Karpas-422 (cell line): ENCODE measurements at regions not wholly inside any gene's neighbourhood (a gene's known extent, or its start where the extent isn't known, plus 50 kb on each side); places are given as distances from the start of the nearest gene placed in this dataset.

ENCODE experiments used
- DNase-seq: peaks from one replicate; pipeline ENCODE4 v3.0.0-alpha.2; 2015
- H2AFZ ChIP-seq: fragments of 200-600 bp; sonication (generic); 2 replicates; pipeline ENCODE4 v1.6.1; 2014; ENCODE audit warnings: antibody characterized with exemption, low read length, mixed read lengths
- H3K27ac ChIP-seq: fragments of 200-600 bp; sonication (generic); 2 replicates; pipeline ENCODE4 v1.5.1; 2014; ENCODE audit warnings: mild to moderate bottlenecking, low read length, moderate library complexity
- H3K27me3 ChIP-seq: fragments of 200-600 bp; sonication (generic); 2 replicates; pipeline ENCODE4 v1.6.1; 2014; ENCODE audit warnings: low read length, mixed read lengths
- H3K36me3 ChIP-seq: fragments of 200-600 bp; sonication (generic); 2 replicates; pipeline ENCODE4 v1.6.1; 2014; ENCODE audit warnings: low read length, mixed read lengths; ENCODE audit not compliant: insufficient read depth
- H3K4me1 ChIP-seq: fragments of 200-600 bp; sonication (generic); 2 replicates; pipeline ENCODE4 v1.6.1; 2014; ENCODE audit warnings: mild to moderate bottlenecking, low read length, mixed read lengths
- H3K4me2 ChIP-seq: fragments of 200-600 bp; sonication (generic); 2 replicates; pipeline ENCODE4 v1.6.1; 2014; ENCODE audit warnings: low read length, low read depth, mild to moderate bottlenecking; ENCODE audit not compliant: poor library complexity, severe bottlenecking
- H3K4me3 ChIP-seq: fragments of 200-600 bp; sonication (generic); 2 replicates; pipeline ENCODE4 v1.5.1; 2014; ENCODE audit warnings: mild to moderate bottlenecking, antibody characterized with exemption, low read length, mixed read lengths
- H3K79me2 ChIP-seq: fragments of 200-600 bp; sonication (generic); 2 replicates; pipeline ENCODE4 v1.6.1; 2014; ENCODE audit warnings: mild to moderate bottlenecking, low read length, mixed read lengths
- H3K9ac ChIP-seq: fragments of 200-600 bp; sonication (generic); 2 replicates; pipeline ENCODE4 v1.6.0; 2014; ENCODE audit warnings: low read length
- H3K9me2 ChIP-seq: fragments of 200-600 bp; sonication (generic), shearing (Covaris generic); replicated peaks from 2 replicates; pipeline ENCODE4 v1.6.0; 2014; ENCODE audit warnings: mild to moderate bottlenecking, low read length, moderate library complexity; ENCODE audit not compliant: insufficient read depth
- H3K9me3 ChIP-seq: fragments of 300-700, 200-600 bp; sonication (generic); 2 replicates; pipeline ENCODE4 v1.6.1; 2014; ENCODE audit warnings: low read length, mixed read lengths
- H4K20me1 ChIP-seq: fragments of 200-600 bp; sonication (generic); 2 replicates; pipeline ENCODE4 v1.6.1; 2014; ENCODE audit warnings: mild to moderate bottlenecking, antibody characterized with exemption, low read length, low read depth; ENCODE audit not compliant: insufficient read depth

DNA sequence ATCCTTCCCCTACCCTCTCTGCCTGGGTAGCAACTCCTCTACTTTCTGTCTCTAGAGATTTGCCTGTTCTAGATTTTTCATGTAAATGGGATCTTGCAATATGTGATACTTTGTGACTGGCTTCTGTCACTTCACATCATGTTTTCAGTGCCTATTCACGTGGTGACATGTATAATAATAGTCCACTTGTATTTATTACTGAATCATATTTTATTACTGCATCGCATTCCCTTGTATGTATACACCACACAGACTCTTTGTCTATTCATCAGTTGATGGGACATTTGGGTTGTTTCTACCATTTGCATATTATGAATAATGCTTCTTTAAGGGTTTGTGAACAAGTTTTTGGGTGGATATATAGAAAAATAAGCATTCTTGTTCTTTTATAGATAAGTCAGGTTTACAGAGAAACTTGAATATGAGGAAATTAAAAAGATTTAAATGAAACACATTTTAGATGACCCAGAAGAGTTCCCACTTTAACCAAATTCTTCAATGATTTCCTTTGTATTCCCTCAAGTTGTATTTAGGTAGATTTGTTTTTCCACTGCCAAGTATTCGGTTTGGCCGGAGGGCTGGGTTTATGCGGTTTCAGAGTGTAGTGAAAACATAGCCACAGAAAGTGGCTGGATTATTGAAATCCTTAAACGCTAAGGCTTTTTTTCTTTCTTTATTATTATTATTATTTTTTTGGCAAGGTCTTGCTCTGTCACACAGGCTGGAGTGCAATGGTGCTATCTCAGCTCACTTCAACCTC is 178.7 kb upstream of the TMTC1 start:
- Histone ChIP-seq H3K9me3 (no peaks in the 10 kb centered on the region), H3K4me2 (no peak overlapping the region), H3K4me3 (no peak overlapping the region), H3K9me2 (no peaks in the 10 kb centered on the region), H3K36me3 (no peaks in the 10 kb centered on the region), H3K9ac (no peak overlapping the region), H3K79me2 (no peaks in the 10 kb centered on the region), H3K27ac (no peak overlapping the region), H2AFZ (no peak overlapping the region), H4K20me1 (no peaks in the 10 kb centered on the region), H3K4me1 (no peaks in the 10 kb centered on the region), H3K27me3 (no peaks in the 10 kb centered on the region)
- DNase-seq, result no peak

GRCh38 chr12:29961231-29961630 is 177.5 kb upstream of the TMTC1 start:
- no peaks in the 10 kb centered on the region for H3K27me3 ChIP-seq

DNA sequence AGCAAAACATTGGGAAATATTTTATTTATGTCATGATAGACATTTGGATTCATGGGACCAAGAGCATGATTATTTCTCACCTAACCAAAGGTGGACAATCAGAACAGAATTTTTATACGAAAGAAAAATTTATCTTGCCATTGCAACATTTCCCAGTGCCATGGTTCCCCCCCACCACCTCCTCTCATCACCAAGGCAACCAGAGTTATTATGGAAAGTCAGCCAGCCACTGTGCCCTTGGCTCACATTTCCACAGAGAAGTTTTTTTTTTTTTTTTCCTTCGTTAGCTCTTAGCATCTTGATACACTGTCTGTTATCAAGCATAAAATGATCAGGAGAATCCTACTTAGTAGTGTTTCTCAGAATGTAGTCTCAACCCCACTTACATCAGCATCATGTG is 176.4 kb upstream of the TMTC1 start:
- H3K4me3 ChIP-seq, result no peak overlapping the region
- DNase-seq, result no peak
- H3K27ac ChIP-seq, result no peak overlapping the region
- H3K36me3 ChIP-seq, result no peaks in the 10 kb centered on the region
- no peaks in the 10 kb centered on the region for H3K79me2 ChIP-seq
- H3K9me3 ChIP-seq, result no peaks in the 10 kb centered on the region
- H4K20me1 ChIP-seq, result no peaks in the 10 kb centered on the region
- H2AFZ ChIP-seq, result no peak overlapping the region
- no peaks in the 10 kb centered on the region; the same call in 1 of the 2 replicates for H3K9me2 ChIP-seq
- no peak overlapping the region for H3K9ac ChIP-seq
- no peak overlapping the region for H3K4me2 ChIP-seq
- H3K4me1 ChIP-seq, result no peaks in the 10 kb centered on the region
- H3K27me3 ChIP-seq, result no peaks in the 10 kb centered on the region

More at GRCh38 chr12:29961231-29961630, 177.5 kb upstream of the TMTC1 start:
- Histone ChIP-seq H4K20me1 (no peaks in the 10 kb centered on the region), H3K9me2 (no peaks in the 10 kb centered on the region; the same call in 1 of the 2 replicates), H3K36me3 (no peaks in the 10 kb centered on the region), H3K4me3 (no peak overlapping the region), H2AFZ (no peak overlapping the region), H3K9me3 (no peaks in the 10 kb centered on the region), H3K27ac (no peak overlapping the region), H3K79me2 (no peaks in the 10 kb centered on the region), H3K9ac (no peak overlapping the region), H3K4me2 (no peak overlapping the region), H3K4me1 (no peaks in the 10 kb centered on the region)
- no peak for DNase-seq

DNA sequence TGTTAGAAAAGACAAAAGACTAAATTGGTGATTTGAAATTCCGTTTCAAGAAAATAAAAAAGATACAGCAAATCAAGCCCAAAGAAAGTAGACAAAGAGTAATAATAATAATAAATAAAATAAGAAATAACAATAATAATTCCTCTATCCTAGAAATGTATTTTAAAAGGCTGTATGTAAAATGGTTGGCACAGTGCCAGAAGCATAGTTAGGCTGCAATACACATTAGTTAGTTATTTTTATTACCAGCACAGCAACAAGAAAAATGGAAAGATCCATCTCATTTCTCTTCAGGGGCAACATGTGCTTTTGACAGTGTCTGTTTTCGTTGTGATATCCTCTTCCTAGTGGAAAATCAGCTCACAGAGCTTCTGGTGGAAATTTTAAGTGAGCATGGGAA is 174.1 kb upstream of the TMTC1 start:
- Histone ChIP-seq H3K36me3 (no peaks in the 10 kb centered on the region), H3K9me2 (no peaks in the 10 kb centered on the region; the same call in 1 of the 2 replicates), H4K20me1 (no peaks in the 10 kb centered on the region), H3K27me3 (no peaks in the 10 kb centered on the region), H3K9ac (no peak overlapping the region), H3K27ac (no peak overlapping the region), H3K4me3 (no peak overlapping the region), H2AFZ (no peak overlapping the region), H3K79me2 (no peaks in the 10 kb centered on the region), H3K9me3 (no peaks in the 10 kb centered on the region), H3K4me1 (no peaks in the 10 kb centered on the region), H3K4me2 (no peak overlapping the region)
- DNase-seq, result no peak

DNA sequence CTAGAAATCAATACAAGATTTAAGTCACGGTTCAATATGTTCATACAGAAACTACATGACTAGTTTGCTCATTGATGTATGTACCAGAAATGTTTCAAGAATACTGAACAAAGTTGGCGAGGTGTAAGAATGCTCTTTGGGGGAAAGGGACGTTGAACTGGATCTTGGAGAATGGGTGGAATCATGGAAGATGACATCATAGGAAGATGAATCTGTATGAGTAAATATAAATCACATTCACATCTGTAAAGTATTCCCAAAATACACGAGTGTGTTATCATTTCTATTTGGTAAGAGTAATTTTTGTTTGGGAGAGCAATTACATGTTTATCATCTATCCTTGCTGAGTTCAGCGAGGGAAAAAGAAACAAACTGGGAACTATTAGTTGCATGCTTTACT is 162.2 kb upstream of the TMTC1 start:
- no peaks in the 10 kb centered on the region for H3K9me3 ChIP-seq
- H3K4me1 ChIP-seq, result no peaks in the 10 kb centered on the region
- no peaks in the 10 kb centered on the region for H4K20me1 ChIP-seq
- H3K9ac ChIP-seq, result no peak overlapping the region
- no peaks in the 10 kb centered on the region for H3K9me2 ChIP-seq
- H2AFZ ChIP-seq, result no peak overlapping the region
- no peaks in the 10 kb centered on the region for H3K27me3 ChIP-seq
- H3K27ac ChIP-seq, result no peak overlapping the region
- DNase-seq, result no peak
- H3K4me3 ChIP-seq, result no peak overlapping the region
- H3K4me2 ChIP-seq, result no peak overlapping the region
- H3K36me3 ChIP-seq, result no peaks in the 10 kb centered on the region
- H3K79me2 ChIP-seq, result no peaks in the 10 kb centered on the region

- Histone ChIP-seq H4K20me1 (no peaks in the 10 kb centered on the region), H3K9me3 (no peaks in the 10 kb centered on the region), H3K27ac (no peak overlapping the region), H3K4me1 (no peaks in the 10 kb centered on the region), H3K9me2 (no peaks in the 10 kb centered on the region), H3K4me2 (no peak overlapping the region), H2AFZ (no peak overlapping the region), H3K79me2 (no peaks in the 10 kb centered on the region), H3K27me3 (no peaks in the 10 kb centered on the region), H3K9ac (no peak overlapping the region), H3K36me3 (no peaks in the 10 kb centered on the region), H3K4me3 (no peak overlapping the region)
- no peak for DNase-seq
Observed at GRCh38 chr12:29944269-29945000, 160.7 kb upstream of the TMTC1 start.

DNA sequence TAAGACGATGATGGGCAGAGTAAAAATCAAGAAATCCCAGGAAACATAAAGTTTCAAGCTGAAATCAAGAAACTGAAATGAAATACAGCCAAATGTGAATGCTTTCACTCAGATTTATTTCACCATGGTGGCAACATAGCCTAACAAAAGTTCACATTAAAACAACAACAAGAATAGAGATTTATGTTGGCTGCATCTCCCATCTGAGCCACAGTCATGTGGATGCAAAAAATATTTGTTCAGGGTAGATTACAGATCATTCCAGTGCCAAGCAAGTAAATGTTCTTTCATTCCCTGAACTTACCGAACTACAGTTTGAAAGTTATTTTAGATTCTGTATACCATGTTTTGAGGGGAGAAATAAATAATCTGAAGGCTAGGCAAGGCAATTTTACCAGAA is 159.9 kb upstream of the TMTC1 start:
- Histone ChIP-seq H4K20me1 (no peaks in the 10 kb centered on the region), H3K27ac (no peak overlapping the region), H3K36me3 (no peaks in the 10 kb centered on the region), H3K9ac (no peak overlapping the region), H3K4me1 (no peaks in the 10 kb centered on the region), H3K4me2 (no peak overlapping the region), H3K4me3 (no peak overlapping the region), H3K27me3 (no peaks in the 10 kb centered on the region), H2AFZ (no peak overlapping the region), H3K9me3 (no peaks in the 10 kb centered on the region), H3K79me2 (no peaks in the 10 kb centered on the region), H3K9me2 (no peaks in the 10 kb centered on the region)
- DNase-seq, result no peak

GRCh38 chr12:29940811-29941210 is 157.1 kb upstream of the TMTC1 start:
- H3K9ac ChIP-seq, result no peak overlapping the region
- no peaks in the 10 kb centered on the region for H3K79me2 ChIP-seq
- H3K9me2 ChIP-seq, result no peaks in the 10 kb centered on the region
- H3K4me2 ChIP-seq, result no peak overlapping the region
- no peaks in the 10 kb centered on the region for H3K4me1 ChIP-seq
- DNase-seq, result no peak
- H4K20me1 ChIP-seq, result no peaks in the 10 kb centered on the region
- H3K9me3 ChIP-seq, result no peaks in the 10 kb centered on the region
- no peak overlapping the region for H3K27ac ChIP-seq
- no peak overlapping the region for H2AFZ ChIP-seq
- no peaks in the 10 kb centered on the region for H3K36me3 ChIP-seq
- H3K4me3 ChIP-seq, result no peak overlapping the region
- no peaks in the 10 kb centered on the region for H3K27me3 ChIP-seq
